Limb (tissue), 2 donors: ENCODE measurements at regions not wholly inside any gene's neighbourhood (a gene's known extent, or its start where the extent isn't known, plus 50 kb on each side); places are given as distances from the start of the nearest gene placed in this dataset.
A peak's percentile ranks its signal among the peaks of the same experiment; 100 is the strongest.

ENCODE experiments used
- DNase-seq, 2 donors: peaks; one replicate each; pipeline ENCODE4 v3.0.0-alpha.2; 2016; ENCODE audit errors: extremely low spot score in 2 of 2

GRCh38 chr12:84807249-84807648 lies 105.3 kb downstream of the SLC6A15 start:
- DNase-seq: no peak

GRCh38 chr12:84805474-84805858 lies 107.1 kb downstream of the SLC6A15 start:
- DNase-seq: no peak

GRCh38 chr12:84804691-84805473 lies 107.7 kb downstream of the SLC6A15 start:
- no peak for DNase-seq

GRCh38 chr12:84803661-84804060 lies 108.9 kb downstream of the SLC6A15 start:
- DNase-seq: no peak

DNA sequence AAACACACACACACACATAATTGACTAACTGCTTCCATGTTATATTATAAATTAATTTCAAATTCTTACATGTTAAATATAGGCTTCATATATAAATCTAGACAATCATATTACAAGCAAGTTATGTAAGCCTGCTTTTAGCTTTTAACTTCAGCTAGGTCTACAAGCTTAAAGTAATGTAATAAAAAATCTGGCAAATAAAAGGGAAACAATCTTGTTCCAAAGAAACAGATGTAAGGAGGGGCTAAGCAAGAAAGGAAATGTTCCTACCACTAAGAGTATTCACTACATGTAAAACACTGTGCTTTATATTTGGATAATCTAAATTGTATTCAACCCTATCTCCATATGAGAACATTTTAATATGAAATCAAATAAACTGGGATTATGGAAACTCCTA lies 110.4 kb downstream of the SLC6A15 start:
- DNase-seq: peak in 1 of 2 donors; percentile 43

DNA sequence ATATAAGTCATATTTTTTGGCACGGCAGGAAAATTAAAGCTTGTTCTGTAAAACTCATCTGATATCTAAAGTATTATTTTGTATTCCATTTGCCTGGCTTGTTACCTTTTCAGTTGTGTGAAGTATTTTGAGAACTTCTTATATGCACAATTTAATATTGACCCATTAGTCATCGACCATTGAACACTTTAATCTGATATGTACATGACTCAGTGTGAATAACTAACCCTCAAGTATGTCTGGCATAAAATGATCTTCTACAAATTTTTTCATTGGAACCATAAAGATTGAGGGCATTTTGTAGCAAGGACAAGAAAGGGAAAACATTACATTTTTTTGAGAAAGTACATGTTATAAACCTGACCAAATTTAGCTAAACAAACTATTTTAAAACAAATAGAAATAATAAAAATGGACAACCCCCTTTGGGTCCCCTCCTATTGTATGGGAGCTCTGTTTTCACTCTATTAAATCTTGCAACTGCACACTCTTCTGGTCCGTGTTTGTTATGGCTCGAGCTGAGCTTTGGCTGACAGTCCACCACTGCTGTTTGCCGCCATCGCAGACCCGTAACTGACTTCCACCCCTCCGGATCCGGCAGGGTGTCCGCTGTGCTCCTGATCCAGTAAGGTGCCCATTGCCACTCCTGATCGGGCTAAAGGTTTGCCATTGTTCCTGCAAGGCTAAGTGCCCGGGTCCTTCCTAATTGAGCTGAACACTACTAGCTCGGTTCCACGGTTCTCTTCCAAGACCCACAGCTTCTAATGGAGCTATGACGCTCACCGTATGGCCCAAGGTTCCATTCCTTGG lies 118.8 kb downstream of the SLC6A15 start:
- DNase-seq: no peak

DNA sequence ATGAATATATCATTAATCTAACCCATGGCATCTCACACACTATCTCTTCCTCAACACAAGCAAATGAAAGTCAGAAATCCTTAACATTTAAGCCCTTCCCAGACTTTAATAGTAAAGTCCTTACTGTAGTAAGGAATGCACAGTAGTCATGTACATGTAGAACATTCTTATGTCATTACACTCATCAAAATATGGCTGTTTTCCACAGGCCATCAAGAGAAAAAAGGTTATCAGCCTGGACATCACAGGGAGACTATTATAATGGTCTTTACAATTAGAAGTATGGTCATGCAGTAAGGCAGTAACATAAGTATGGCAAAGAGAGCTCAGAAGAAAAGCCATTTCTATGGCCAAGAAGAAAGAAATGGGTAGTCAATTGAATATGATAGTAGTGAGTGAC lies 121.2 kb downstream of the SLC6A15 start:
- no peak for DNase-seq

GRCh38 chr12:84789184-84789583 lies 123.4 kb downstream of the SLC6A15 start:
- DNase-seq: no peak

- no peak for DNase-seq
Observed at GRCh38 chr12:84787253-84787652, 125.3 kb downstream of the SLC6A15 start.

DNA sequence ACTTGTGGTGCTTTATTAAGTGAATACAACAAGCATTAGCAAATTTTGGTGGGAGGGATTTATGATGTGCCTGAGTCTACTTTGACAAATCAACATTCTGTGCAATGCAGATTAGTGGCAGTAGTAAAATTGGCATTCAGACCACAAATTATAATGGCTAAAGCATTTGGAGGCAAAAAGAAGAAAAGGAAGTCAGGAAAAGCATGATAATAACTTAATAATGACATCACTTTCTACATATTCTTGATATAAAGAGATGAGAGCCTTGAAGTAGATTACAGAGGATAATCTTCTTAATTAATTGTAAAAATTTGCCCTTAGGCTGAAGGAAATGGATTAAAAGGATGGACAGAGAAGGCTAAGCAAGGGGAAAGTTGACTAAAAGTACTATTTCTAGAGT lies 126.0 kb downstream of the SLC6A15 start:
- no peak for DNase-seq

DNA sequence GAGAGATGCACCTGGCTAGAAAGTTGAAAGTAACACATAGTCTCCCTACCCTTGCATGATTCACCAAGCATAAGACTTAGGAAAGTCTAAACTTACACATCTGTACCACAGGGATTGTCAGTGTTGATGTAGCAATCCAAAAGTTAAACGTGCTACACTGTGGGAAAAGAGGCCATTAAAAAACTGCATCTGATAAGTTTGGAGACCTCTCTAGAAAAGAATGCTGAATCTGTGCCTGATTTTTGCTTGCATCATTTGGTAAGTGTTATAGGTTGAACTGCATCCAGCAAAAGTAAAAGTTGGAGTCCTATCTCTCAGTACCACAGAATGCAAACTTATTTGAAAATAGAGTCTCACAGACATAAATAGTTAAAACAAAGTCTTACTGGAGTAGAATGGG lies 126.6 kb downstream of the SLC6A15 start:
- DNase-seq: no peak

- no peak for DNase-seq
Observed at GRCh38 chr12:84785281-84785680, 127.3 kb downstream of the SLC6A15 start.

- DNase-seq: no peak
Observed at GRCh38 chr12:84779169-84779568, 133.4 kb downstream of the SLC6A15 start.

DNA sequence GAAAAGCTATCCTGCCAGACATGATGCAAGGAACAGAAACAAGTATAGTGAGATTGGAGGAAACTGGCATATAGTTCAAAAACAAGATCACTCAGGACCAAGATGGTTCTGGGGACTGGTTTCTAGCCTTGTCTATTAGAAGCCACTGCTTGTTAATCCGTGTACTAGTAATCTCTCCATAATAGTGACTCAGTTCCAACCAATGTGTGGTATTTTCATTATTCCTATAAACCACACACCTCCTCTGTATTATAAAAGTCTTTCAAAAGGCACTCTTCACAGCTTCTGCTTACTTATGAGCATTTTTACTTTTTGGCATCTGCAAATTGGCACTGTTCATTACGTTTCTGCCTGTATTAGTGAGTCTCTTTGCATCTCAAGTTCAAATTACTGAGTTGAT lies 140.3 kb downstream of the SLC6A15 start:
- no peak for DNase-seq

GRCh38 chr12:84767079-84767478 lies 145.5 kb downstream of the SLC6A15 start:
- no peak for DNase-seq

- no peak for DNase-seq
Observed at GRCh38 chr12:84766375-84766774, 146.2 kb downstream of the SLC6A15 start.

DNA sequence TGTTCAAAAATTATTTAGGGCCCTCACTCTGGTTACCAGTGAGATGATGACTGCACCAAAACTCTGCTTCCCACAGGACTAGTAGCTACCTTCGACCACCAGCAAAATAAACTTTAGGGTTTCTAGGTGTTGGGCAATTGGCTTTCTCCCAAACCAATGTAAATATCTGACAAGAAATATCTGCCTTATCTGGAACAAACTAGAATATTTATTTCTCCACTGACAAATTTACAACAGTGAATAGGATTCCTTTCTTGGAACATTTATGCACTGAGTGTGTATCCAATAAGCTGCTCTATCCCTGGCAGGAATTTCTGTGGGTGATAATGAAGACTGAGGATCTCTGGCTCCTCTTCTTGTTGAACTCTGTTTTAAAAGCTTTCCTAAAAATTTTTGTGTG lies 148.6 kb downstream of the SLC6A15 start:
- no peak for DNase-seq

DNA sequence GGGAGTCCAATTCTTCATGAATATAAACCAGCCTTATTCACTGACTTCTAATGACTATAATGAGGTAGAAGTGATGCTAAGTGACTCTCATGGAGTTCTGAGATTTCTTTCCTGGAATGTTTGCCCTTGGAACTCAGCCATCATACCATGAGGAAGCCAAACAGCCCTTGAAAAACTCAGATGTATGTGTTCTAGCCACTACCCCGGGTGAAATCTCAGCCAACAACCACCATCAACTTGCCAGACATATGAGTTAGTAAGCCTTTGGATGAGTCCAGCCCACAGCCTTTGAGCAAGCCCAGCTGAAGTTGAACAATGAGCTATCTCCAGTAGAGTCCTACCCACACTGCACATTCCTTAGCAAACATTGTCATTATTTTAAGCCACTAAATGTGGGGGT lies 149.5 kb downstream of the SLC6A15 start:
- DNase-seq: no peak

DNA sequence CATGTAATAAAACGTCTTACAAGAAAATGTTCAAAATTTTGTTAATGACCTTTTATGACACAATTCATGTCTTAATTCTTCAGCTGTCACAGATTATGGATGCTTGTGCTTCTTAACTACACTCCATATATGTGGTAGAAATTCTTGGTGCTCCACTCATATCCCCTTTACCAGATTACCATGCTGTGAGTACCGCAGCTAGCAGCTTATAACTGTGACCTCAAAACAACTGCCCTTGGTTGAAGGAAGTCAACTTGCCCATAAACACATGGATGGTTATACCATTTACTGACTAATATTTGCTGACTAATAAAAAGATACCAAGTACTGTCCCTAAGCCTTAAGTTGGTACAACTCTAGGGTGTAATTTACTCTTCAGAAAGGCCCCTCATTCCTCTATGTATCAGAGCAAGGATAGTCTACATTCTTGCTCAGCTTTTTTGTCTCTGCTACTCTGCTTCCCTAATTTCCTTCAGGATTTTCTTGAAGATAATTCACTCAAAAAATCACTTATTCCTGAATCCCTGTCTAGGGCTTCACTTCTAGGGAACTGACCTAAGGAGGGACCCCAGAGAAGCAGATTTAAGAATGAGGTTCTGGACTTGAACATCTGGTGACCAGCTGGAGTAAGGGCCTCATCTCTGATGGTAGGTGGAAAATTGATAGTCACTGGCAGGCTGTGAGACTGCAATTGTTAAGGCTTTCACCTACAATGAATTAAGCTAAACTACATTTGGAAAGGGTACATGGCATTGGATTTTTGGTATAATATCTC lies 152.3 kb downstream of the SLC6A15 start:
- DNase-seq: no peak

- DNase-seq: no peak
Observed at GRCh38 chr12:84757978-84758377, 154.6 kb downstream of the SLC6A15 start.

DNA sequence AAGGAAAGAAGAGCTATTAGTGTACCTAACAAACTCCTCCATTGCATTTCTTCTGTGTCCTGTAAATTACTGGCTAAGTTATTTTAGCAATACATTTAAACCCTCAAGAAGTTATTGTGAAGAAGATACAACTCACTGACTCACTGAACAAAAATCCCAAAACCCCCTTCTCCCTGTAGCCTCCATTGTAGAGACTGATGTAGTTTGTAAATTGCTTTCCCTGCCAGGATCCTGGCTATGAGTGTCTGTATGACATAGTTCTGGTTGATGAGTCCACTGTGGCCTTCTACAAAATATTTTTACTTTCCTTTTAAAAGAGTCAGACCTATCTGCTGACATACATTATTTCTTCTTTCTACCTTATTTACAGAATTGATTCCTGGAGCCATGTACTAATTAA lies 155.6 kb downstream of the SLC6A15 start:
- DNase-seq: no peak

GRCh38 chr12:84745127-84745526 lies 167.5 kb downstream of the SLC6A15 start:
- DNase-seq: no peak
